ENCODE measurements at regions not wholly inside any gene's neighbourhood (a gene's known extent, or its start where the extent isn't known, plus 50 kb on each side); places are given as distances from the start of the nearest gene placed in this dataset.

GRCh38 chrX:69073721-69074120, 91.5 kb downstream of the PJA1 start:
- TF ChIP-seq CTCF (IDR thresholded peaks at IDR 0.05; ENCODE audit: low read depth, low read length) (no peak), EZH2phosphoT487 (IDR thresholded peaks at IDR 0.05; ENCODE audit: low read depth) (no peak)

All from OCI-LY3 (cell line).